WTC11 (cell line): ENCODE measurements at regions not wholly inside any gene's neighbourhood (a gene's known extent, or its start where the extent isn't known, plus 50 kb on each side); places are given as distances from the start of the nearest gene placed in this dataset.

ENCODE experiments used
- CREM ChIP-seq: sonication (generic); formaldehyde crosslinking; IDR thresholded peaks from 2 replicates; pipeline ENCODE4 v1.8.1; 2022; ENCODE audit warnings: mild to moderate bottlenecking, missing genetic modification reagents, moderate library complexity
- CTCF ChIP-seq: fragments of 200-600 bp; IDR thresholded peaks from 2 replicates; pipeline ENCODE4 v1.8.0; 2022; ENCODE audit warnings: antibody characterized with exemption
- ELF4 ChIP-seq: sonication (generic); formaldehyde crosslinking; IDR thresholded peaks from 2 replicates; pipeline ENCODE4 v1.8.1; 2022; ENCODE audit warnings: low read depth, mild to moderate bottlenecking, moderate library complexity, missing genetic modification reagents
- FOXJ3 ChIP-seq: sonication (generic); formaldehyde crosslinking; IDR thresholded peaks from 2 replicates; pipeline ENCODE4 v1.9.0; 2021; ENCODE audit warnings: missing genetic modification reagents, mild to moderate bottlenecking, borderline replicate concordance
- HMGXB4 ChIP-seq: sonication (generic); formaldehyde crosslinking; IDR thresholded peaks from 2 replicates; pipeline ENCODE4 v1.8.1; 2023; ENCODE audit warnings: mild to moderate bottlenecking, moderate library complexity, missing genetic modification reagents
- JUN ChIP-seq: sonication (generic); formaldehyde crosslinking; IDR thresholded peaks from 2 replicates; pipeline ENCODE4 v1.8.0; 2023; ENCODE audit warnings: mild to moderate bottlenecking, missing genetic modification reagents
- MAX ChIP-seq: sonication (generic); formaldehyde crosslinking; IDR thresholded peaks from 2 replicates; pipeline ENCODE4 v1.8.0; 2022; ENCODE audit warnings: mild to moderate bottlenecking, missing genetic modification reagents
- NFYB ChIP-seq: sonication (generic); formaldehyde crosslinking; conservative IDR thresholded peaks from 2 replicates; pipeline ENCODE4 v1.8.0; 2022; ENCODE audit warnings: low read depth, missing genetic modification reagents
- SMAD4 ChIP-seq: sonication (generic); formaldehyde crosslinking; IDR thresholded peaks from 2 replicates; pipeline ENCODE4 v1.8.0; 2022; ENCODE audit warnings: mild to moderate bottlenecking, missing genetic modification reagents
- TCF7 ChIP-seq: sonication (generic); formaldehyde crosslinking; IDR thresholded peaks from 2 replicates; pipeline ENCODE4 v1.8.0; 2022; ENCODE audit warnings: mild to moderate bottlenecking, low read depth, missing genetic modification reagents, moderate library complexity
- TEAD1 ChIP-seq: sonication (generic); formaldehyde crosslinking; IDR thresholded peaks from 2 replicates; pipeline ENCODE4 v1.8.0; 2022; ENCODE audit warnings: mild to moderate bottlenecking, missing genetic modification reagents
- ZNF263 ChIP-seq: sonication (generic); formaldehyde crosslinking; IDR thresholded peaks from 2 replicates; pipeline ENCODE4 v1.8.1; 2022; ENCODE audit warnings: low read depth, mild to moderate bottlenecking, moderate library complexity, missing genetic modification reagents

- TF ChIP-seq JUN (CRISPR knock-in tag) (no peak), CTCF (no peak), NFYB (no peak), MAX (CRISPR knock-in tag) (no peak), HMGXB4 (CRISPR knock-in tag) (no peak), TCF7 (CRISPR knock-in tag) (no peak), SMAD4 (CRISPR knock-in tag) (no peak), FOXJ3 (CRISPR knock-in tag) (no peak), TEAD1 (no peak), ELF4 (CRISPR knock-in tag) (no peak), CREM (CRISPR knock-in tag) (no peak), ZNF263 (CRISPR knock-in tag) (no peak)
Measured at GRCh38 chr9:27750566-27750965, 177.3 kb upstream of the C9orf72 start.
